GM23338 (cell line): ENCODE measurements at regions not wholly inside any gene's neighbourhood (a gene's known extent, or its start where the extent isn't known, plus 50 kb on each side); places are given as distances from the start of the nearest gene placed in this dataset.

Experiments used
- CREB1 ChIP-seq: fragments of 250-450 bp; sonication (Bioruptor Pico); IDR thresholded peaks from 2 replicates; pipeline ENCODE4 v1.5.0; 2020; ENCODE audit warnings: low read depth, mild to moderate bottlenecking, moderate library complexity
- CTCF ChIP-seq, 2 experiments: fragments of 200-600 bp in 1 of 2; sonication (generic) in 1 of 2; conservative IDR thresholded peaks; 2 replicates each; pipeline versions ENCODE4 v1.5.1 to v1.6.1; 2016 to 2017; ENCODE audit warnings: antibody characterized with exemption in 2 of 2, low read depth in 2 of 2, mild to moderate bottlenecking in 2 of 2, moderate library complexity in 1 of 2
- EZH2phosphoT487 ChIP-seq: fragments of 200-600 bp; sonication (generic); IDR thresholded peaks from one replicate; pipeline ENCODE4 v1.8.1; 2018; ENCODE audit warnings: antibody characterized with exemption; ENCODE audit not compliant: unreplicated experiment
- REST ChIP-seq: IDR thresholded peaks from one replicate; pipeline ENCODE4 v1.6.1; 2018; ENCODE audit warnings: antibody characterized with exemption; ENCODE audit not compliant: unreplicated experiment

GRCh38 chr3:153572654-153573053, 410.6 kb downstream of the RAP2B start:
- no peak for TF ChIP-seq CTCF (conservative IDR thresholded peaks at IDR 0.05; ENCODE audit: low read depth in 2 of 2)
- no peak for TF ChIP-seq EZH2phosphoT487
- no peak for TF ChIP-seq CREB1
- no peak for TF ChIP-seq REST
